HCT116 (cell line): ENCODE measurements at regions not wholly inside any gene's neighbourhood (a gene's known extent, or its start where the extent isn't known, plus 50 kb on each side); places are given as distances from the start of the nearest gene placed in this dataset.

Experiments
- CTCF ChIP-seq, 3 experiments: fragments of 200-600 bp in 1 of 3; sonication (generic) in 1 of 3; IDR thresholded peaks in 2 of 3; conservative IDR thresholded peaks in 1 of 3; 2 replicates each; pipeline ENCODE4 v1.5.1; 2012 to 2017; ENCODE audit warnings: low read depth in 2 of 3, low read length in 2 of 3, antibody characterized with exemption in 1 of 3, borderline replicate concordance in 1 of 3, control low read depth in 1 of 3, mild to moderate bottlenecking in 1 of 3, mixed read lengths in 1 of 3, mixed run types in 1 of 3, moderate library complexity in 1 of 3; ENCODE audit not compliant: insufficient read depth in 1 of 3
- EZH2phosphoT487 ChIP-seq: fragments of 200-600 bp; IDR thresholded peaks from 2 replicates; pipeline ENCODE4 v1.6.1; 2018; ENCODE audit warnings: antibody characterized with exemption, borderline replicate concordance
- MAX ChIP-seq: IDR thresholded peaks from 2 replicates; pipeline ENCODE4 v1.6.1; 2012
- POLR2A ChIP-seq: IDR thresholded peaks from 2 replicates; pipeline ENCODE4 v1.7.0; 2011; ENCODE audit warnings: borderline replicate concordance; ENCODE audit not compliant: insufficient read depth, insufficient read length; ENCODE audit errors: extremely low read depth
- POLR2AphosphoS5 ChIP-seq: IDR thresholded peaks from 2 replicates; pipeline ENCODE4 v1.6.1; 2011; ENCODE audit warnings: mild to moderate bottlenecking, low read depth, low read length, moderate library complexity
- SRF ChIP-seq: IDR thresholded peaks from 2 replicates; pipeline ENCODE4 v1.6.1; 2012; ENCODE audit warnings: low read depth

- no peak for TF ChIP-seq EZH2phosphoT487
- no peak for TF ChIP-seq CTCF (IDR thresholded peaks at IDR 0.05 in 2 of 3, conservative IDR thresholded peaks at IDR 0.05 in 1 of 3; ENCODE audit: borderline replicate concordance in 1 of 3, insufficient read depth in 1 of 3, low read depth in 2 of 3, low read length in 2 of 3)
- no peak for TF ChIP-seq POLR2AphosphoS5
- no peak for TF ChIP-seq POLR2A
- TF ChIP-seq MAX, result no peak
- TF ChIP-seq SRF, result no peak
These were observed 103.5 kb downstream of the SMIM20 start for GRCh38 chr4:26017531-26017930.
